KMS-11 (cell line): ENCODE measurements at regions not wholly inside any gene's neighbourhood (a gene's known extent, or its start where the extent isn't known, plus 50 kb on each side); places are given as distances from the start of the nearest gene placed in this dataset.

Source experiments
- H2AFZ ChIP-seq: fragments of 200-600 bp; sonication (generic); 2 replicates; pipeline ENCODE4 v1.6.1; 2016; ENCODE audit warnings: antibody characterized with exemption, mixed run types, low read depth
- H3K27ac ChIP-seq: fragments of 200-600 bp; sonication (generic); 2 replicates; pipeline ENCODE4 v1.6.1; 2016; ENCODE audit warnings: mild to moderate bottlenecking, mixed run types
- H3K27me3 ChIP-seq: fragments of 200-600 bp; sonication (generic); 2 replicates; pipeline ENCODE4 v1.6.1; 2017; ENCODE audit warnings: mild to moderate bottlenecking, low read depth, mixed run types, moderate library complexity; ENCODE audit not compliant: insufficient read depth
- H3K36me3 ChIP-seq: fragments of 200-600 bp; sonication (generic); 2 replicates; pipeline ENCODE4 v1.6.1; 2017; ENCODE audit warnings: mild to moderate bottlenecking, mixed run types; ENCODE audit not compliant: insufficient read depth
- H3K4me1 ChIP-seq: fragments of 200-600 bp; sonication (generic); 2 replicates; pipeline ENCODE4 v1.6.1; 2016; ENCODE audit warnings: mild to moderate bottlenecking, low read depth, mixed run types; ENCODE audit not compliant: poor library complexity, severe bottlenecking
- H3K4me2 ChIP-seq: fragments of 200-600 bp; sonication (generic); 2 replicates; pipeline ENCODE4 v1.7.0; 2016; ENCODE audit warnings: mild to moderate bottlenecking, mixed run types
- H3K4me3 ChIP-seq: fragments of 200-600 bp; sonication (generic); IDR thresholded peaks from 2 replicates; pipeline ENCODE4 v1.6.1; 2017; ENCODE audit warnings: low read depth, low read length, mixed read lengths; ENCODE audit not compliant: insufficient read depth
- H3K79me2 ChIP-seq: fragments of 200-600 bp; sonication (generic); 2 replicates; pipeline ENCODE4 v1.6.1; 2016; ENCODE audit warnings: low read depth, mixed run types; ENCODE audit not compliant: insufficient read depth
- H3K9ac ChIP-seq: fragments of 200-600 bp; sonication (generic); 2 replicates; pipeline ENCODE4 v1.6.1; 2016; ENCODE audit warnings: mild to moderate bottlenecking, mixed run types
- H4K20me1 ChIP-seq: fragments of 200-600 bp; sonication (generic); 2 replicates; pipeline ENCODE4 v1.6.1; 2016; ENCODE audit warnings: mild to moderate bottlenecking, mixed run types; ENCODE audit not compliant: insufficient read depth
- CTCF ChIP-seq: fragments of 200-600 bp; sonication (generic); conservative IDR thresholded peaks from 2 replicates; pipeline ENCODE4 v1.6.1; 2017; ENCODE audit warnings: low read depth, mild to moderate bottlenecking, antibody characterized with exemption, low read length, moderate library complexity, mixed read lengths

DNA sequence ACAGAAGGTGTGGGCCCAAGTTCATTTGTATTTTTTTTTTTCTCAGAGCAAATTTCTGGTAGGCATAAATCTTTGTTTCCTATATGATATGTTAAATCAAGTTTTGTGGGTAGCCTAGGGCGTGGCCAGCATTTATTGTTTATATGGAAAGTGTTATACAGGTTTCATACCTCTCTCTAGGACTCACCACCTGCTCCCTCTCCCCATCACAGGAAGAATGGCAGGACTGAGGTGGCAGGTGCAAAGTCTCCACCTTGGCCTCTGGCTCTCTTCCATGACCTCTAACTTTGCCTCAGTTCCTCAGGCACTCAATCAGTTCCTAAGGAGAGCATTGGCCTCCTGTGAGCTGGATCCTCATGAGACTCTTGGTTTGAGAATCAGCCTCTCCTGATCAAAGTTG, 172.3 kb upstream of the TSC22D1 start:
- Histone ChIP-seq H3K79me2 (no peaks in the 10 kb centered on the region), H4K20me1 (no peaks in the 10 kb centered on the region), H3K36me3 (no peaks in the 10 kb centered on the region), H2AFZ (no peak overlapping the region), H3K4me2 (no peak overlapping the region), H3K27ac (no peak overlapping the region), H3K27me3 (no peaks in the 10 kb centered on the region), H3K4me1 (no peaks in the 10 kb centered on the region), H3K9ac (no peak overlapping the region), H3K4me3 (no peak overlapping the region)
- no peak for TF ChIP-seq CTCF

DNA sequence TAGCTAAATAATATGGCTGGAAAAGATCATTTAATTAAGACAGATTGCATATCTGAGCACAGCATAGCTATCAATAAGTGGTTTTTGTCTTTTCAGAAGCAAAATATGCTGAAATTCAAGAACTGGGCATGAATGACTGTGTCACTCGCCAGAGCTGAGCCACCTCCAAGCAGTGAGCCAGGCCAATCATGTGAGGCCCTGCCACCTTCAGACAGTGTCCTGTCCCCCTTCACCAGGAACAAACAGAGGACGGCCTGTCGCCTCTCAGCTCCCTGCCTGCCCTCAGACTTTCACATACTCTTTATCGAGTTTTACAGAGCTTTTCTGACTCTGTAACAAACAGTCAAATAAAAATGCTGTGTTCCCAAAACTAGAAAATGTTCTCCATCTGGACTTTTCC, 171.0 kb upstream of the TSC22D1 start:
- no peaks in the 10 kb centered on the region for H4K20me1 ChIP-seq
- H3K4me3 ChIP-seq, result no peak overlapping the region
- H3K9ac ChIP-seq, result no peak overlapping the region
- H3K4me2 ChIP-seq, result no peak overlapping the region
- H3K27ac ChIP-seq, result no peak overlapping the region
- no peaks in the 10 kb centered on the region for H3K79me2 ChIP-seq
- no peak overlapping the region for H2AFZ ChIP-seq
- TF ChIP-seq CTCF, result no peak
- no peaks in the 10 kb centered on the region for H3K27me3 ChIP-seq
- H3K36me3 ChIP-seq, result no peaks in the 10 kb centered on the region
- H3K4me1 ChIP-seq, result no peaks in the 10 kb centered on the region

DNA sequence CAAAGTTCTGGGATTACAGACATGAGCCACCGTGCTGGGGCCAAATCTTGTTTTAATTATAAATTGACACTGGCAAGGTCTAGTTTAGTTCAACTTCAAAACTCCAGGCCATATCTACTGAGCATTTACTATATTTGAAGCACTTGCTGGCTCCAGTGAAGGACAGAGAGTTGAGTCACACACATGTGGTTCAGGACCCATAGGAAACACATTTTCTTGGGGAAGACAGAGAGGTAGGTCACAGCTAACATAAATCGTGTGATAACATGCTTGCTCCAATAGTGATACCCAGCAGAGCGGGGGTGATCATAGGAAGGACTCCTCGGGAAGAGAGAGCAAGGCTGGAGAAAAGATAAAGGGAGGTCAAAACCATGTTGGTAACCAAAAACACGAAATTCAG, 170.6 kb upstream of the TSC22D1 start:
- no peaks in the 10 kb centered on the region for H3K79me2 ChIP-seq
- H3K4me2 ChIP-seq, result no peak overlapping the region
- no peak overlapping the region for H3K9ac ChIP-seq
- no peaks in the 10 kb centered on the region for H3K27me3 ChIP-seq
- no peak for TF ChIP-seq CTCF
- no peak overlapping the region for H2AFZ ChIP-seq
- no peaks in the 10 kb centered on the region for H3K4me1 ChIP-seq
- H4K20me1 ChIP-seq, result no peaks in the 10 kb centered on the region
- H3K4me3 ChIP-seq, result no peak overlapping the region
- H3K36me3 ChIP-seq, result no peaks in the 10 kb centered on the region
- H3K27ac ChIP-seq, result no peak overlapping the region

- H3K4me1 ChIP-seq, result no peaks in the 10 kb centered on the region
- no peak overlapping the region for H3K4me3 ChIP-seq
- no peak overlapping the region for H3K9ac ChIP-seq
- no peak overlapping the region for H2AFZ ChIP-seq
- no peaks in the 10 kb centered on the region for H3K79me2 ChIP-seq
- no peak for TF ChIP-seq CTCF
- H4K20me1 ChIP-seq, result no peaks in the 10 kb centered on the region
- no peaks in the 10 kb centered on the region for H3K27me3 ChIP-seq
- no peak overlapping the region for H3K27ac ChIP-seq
- no peak overlapping the region for H3K4me2 ChIP-seq
- no peaks in the 10 kb centered on the region for H3K36me3 ChIP-seq
These were observed 168.9 kb upstream of the TSC22D1 start for GRCh38 chr13:44744880-44745633.
